Coronary artery (tissue), 2 donors: ENCODE measurements at regions not wholly inside any gene's neighbourhood (a gene's known extent, or its start where the extent isn't known, plus 50 kb on each side); places are given as distances from the start of the nearest gene placed in this dataset.
"Not testable (repeated sequence)": the region's sequence is repeated elsewhere in the genome, so short reads cannot be mapped to it uniquely, and the experiment has no call there.

Experiments
- DNase-seq: peaks from one replicate; pipeline ENCODE4 v3.0.0-alpha.2; 2017; ENCODE audit warnings: low spot score
- H3K27ac ChIP-seq, 2 donors: fragments of 200-600 bp; sonication (generic); one replicate each; pipeline ENCODE4 v1.5.1; 2016 to 2019
- H3K4me3 ChIP-seq: fragments of 200-600 bp; sonication (generic); 2 replicates; pipeline ENCODE4 v1.5.1; 2016; ENCODE audit warnings: mild to moderate bottlenecking, moderate library complexity
- CTCF ChIP-seq: fragments of 200-600 bp; sonication (generic); IDR thresholded peaks from one replicate; pipeline ENCODE4 v1.5.1; 2019; ENCODE audit warnings: antibody characterized with exemption

DNA sequence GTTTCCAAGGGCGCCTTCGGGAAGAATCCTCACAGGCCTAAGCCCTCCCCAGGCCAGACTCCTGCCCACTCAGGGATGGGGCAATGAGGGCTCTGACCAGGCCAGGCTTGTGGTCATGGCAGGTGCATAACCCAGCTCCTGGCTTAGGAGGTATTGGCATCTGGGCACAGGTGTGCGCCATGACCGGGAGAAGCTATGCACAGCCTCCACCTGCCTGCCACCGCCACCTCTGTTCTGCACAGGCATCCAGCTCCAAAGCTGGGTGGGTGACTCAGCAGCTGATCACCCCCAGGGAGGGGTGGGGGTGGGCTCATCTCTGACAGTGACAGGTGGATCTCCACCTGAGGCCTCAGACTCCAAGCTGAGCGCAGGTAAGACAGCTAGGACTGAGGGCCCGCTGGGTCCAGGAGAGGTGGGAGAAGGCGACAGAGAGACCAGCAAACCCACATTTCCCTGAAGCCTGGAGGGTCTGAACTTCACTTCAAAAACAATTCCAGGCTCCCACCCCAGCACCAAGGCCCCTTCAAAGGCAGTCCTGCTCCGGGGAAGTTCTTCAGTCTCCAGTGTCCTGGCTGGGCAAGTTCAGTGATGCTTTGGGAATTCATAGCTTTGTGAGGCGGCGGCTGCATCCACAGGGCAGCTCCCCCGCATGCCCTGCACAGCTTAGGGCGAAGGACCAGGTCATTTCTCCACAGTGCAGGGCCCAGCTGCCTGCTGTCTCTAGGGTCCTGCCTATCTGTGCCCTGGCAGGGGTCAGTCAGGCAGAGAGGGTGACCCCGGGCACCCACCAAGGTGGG is 121.6 kb upstream of the SMURF2 start:
- Histone ChIP-seq H3K27ac (no peak overlapping the region), H3K4me3 (no peak overlapping the region)
- DNase-seq: peak; percentile 65
- no peak for TF ChIP-seq CTCF

GRCh38 chr17:64783031-64783461 is 120.9 kb upstream of the SMURF2 start:
- no peak overlapping the region for H3K4me3 ChIP-seq
- H3K27ac ChIP-seq: no peak overlapping the region
- DNase-seq: peak; percentile 55
- TF ChIP-seq CTCF: no peak

DNA sequence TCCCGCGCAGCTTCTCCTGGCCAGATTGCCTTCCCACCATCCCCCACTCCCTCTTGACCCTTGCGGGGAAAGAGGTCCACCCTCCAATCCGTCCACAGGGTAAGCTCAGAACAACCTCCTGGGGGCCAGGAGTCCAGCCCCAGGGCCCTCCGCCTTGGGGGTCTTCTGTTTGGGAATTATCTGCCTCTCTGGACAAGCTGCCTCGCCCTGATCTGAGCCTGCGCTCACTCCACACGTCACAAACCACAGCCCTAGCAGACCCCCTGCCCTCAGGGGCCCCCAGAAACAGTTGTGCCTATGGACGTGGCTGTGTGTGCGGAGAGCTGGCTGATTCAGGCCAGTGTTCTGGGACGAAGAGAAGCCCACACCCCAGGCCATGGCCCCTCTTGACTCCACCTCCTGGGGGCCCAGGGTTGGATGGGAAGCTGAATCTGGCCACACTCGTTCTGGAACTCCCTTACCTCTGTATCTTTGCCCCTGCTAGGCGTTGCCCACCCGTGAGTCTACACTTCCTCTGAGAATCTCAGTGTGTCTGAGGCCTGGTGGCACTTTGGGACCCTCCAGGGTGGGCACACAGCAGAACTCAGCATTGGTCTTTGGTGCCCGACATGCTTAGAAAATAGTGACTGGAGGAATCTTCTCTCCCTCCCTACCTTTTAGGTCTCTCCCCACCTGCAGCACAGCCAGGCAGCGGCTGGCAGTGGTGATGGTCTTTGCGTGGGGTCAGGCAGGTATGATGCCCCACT is 119.9 kb upstream of the SMURF2 start:
- peak overlapping the region in 1 of 2 donors; percentile 61 for H3K27ac ChIP-seq
- H3K4me3 ChIP-seq: peak overlapping the region; percentile 65
- DNase-seq: no peak
- no peak for TF ChIP-seq CTCF

GRCh38 chr17:64781014-64781756 is 119.1 kb upstream of the SMURF2 start:
- no peak for TF ChIP-seq CTCF
- Histone ChIP-seq H3K4me3 (peak overlapping the region; percentile 65), H3K27ac (peak overlapping the region in 1 of 2 donors; percentile 61)
- no peak for DNase-seq

GRCh38 chr17:64780096-64781013 is 118.2 kb upstream of the SMURF2 start:
- H3K4me3 ChIP-seq: peak overlapping the region; percentile 65
- H3K27ac ChIP-seq: peak overlapping the region in 1 of 2 donors; percentile 61
- TF ChIP-seq CTCF: no peak
- no peak for DNase-seq

- Histone ChIP-seq H3K4me3 (peak overlapping the region; percentile 65), H3K27ac (no peak overlapping the region)
- TF ChIP-seq CTCF: no peak
- no peak for DNase-seq
Measured at GRCh38 chr17:64779376-64780095, 117.4 kb upstream of the SMURF2 start.

DNA sequence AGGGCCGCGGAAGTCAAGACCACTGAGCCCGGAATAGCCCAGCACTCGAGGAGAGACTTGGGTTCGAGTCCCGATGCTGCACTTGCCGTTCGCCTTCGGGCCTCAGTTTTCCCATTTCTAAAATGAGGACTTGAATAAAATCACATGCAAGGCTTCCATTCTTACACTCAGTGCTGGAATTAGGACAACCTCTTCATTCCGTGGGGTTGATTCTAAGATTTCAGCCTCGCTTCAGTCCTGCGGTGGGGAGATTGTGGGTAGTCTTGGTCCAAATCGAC is 116.9 kb upstream of the SMURF2 start:
- H3K27ac ChIP-seq, DNase-seq: not testable (repeated sequence)
- H3K4me3 ChIP-seq: peak overlapping the region; percentile 65
